GM23338 (cell line): ENCODE measurements at regions not wholly inside any gene's neighbourhood (a gene's known extent, or its start where the extent isn't known, plus 50 kb on each side); places are given as distances from the start of the nearest gene placed in this dataset.

Source experiments
- ATAC-seq: fragments of 200-7000 bp; cut with Tn5 transposase; 3 replicates; pipeline ENCODE4 v1.9.1; 2020
- DNase-seq: peaks from one replicate; pipeline ENCODE4 v3.0.0-alpha.2; 2015; ENCODE audit warnings: low spot score
- H2AFZ ChIP-seq: fragments of 200-600 bp; sonication (generic); 2 replicates; pipeline ENCODE4 v1.8.0; 2016; ENCODE audit warnings: antibody characterized with exemption, mild to moderate bottlenecking, moderate library complexity
- H3F3A ChIP-seq: fragments of 200-600 bp; sonication (generic); replicated peaks from 2 replicates; pipeline ENCODE4 v1.8.0; 2017; ENCODE audit warnings: antibody characterized with exemption, mixed run types, low read depth
- H3K27ac ChIP-seq: fragments of 200-600 bp; sonication (generic); 2 replicates; pipeline ENCODE4 v1.6.1; 2016; ENCODE audit warnings: low read depth
- H3K27me3 ChIP-seq: fragments of 200-600 bp; sonication (generic); 2 replicates; pipeline ENCODE4 v1.8.0; 2016; ENCODE audit warnings: mild to moderate bottlenecking, mixed run types, moderate library complexity; ENCODE audit not compliant: insufficient read depth
- H3K36me3 ChIP-seq: fragments of 200-600 bp; sonication (generic); 2 replicates; pipeline ENCODE4 v1.8.0; 2016; ENCODE audit warnings: mild to moderate bottlenecking; ENCODE audit not compliant: insufficient read depth
- H3K4me1 ChIP-seq: fragments of 200-600 bp; sonication (generic); 2 replicates; pipeline ENCODE4 v1.8.0; 2016; ENCODE audit warnings: mild to moderate bottlenecking, moderate library complexity; ENCODE audit not compliant: insufficient read depth
- H3K4me2 ChIP-seq: fragments of 200-600 bp; sonication (generic); 2 replicates; pipeline ENCODE4 v1.7.1; 2017; ENCODE audit warnings: mixed run types
- H3K4me3 ChIP-seq: fragments of 200-600 bp; sonication (generic); 2 replicates; pipeline ENCODE4 v1.6.1; 2016; ENCODE audit warnings: mixed run types
- H3K79me2 ChIP-seq: fragments of 200-600 bp; sonication (generic); replicated peaks from 2 replicates; pipeline ENCODE4 v1.8.0; 2017; ENCODE audit warnings: mild to moderate bottlenecking; ENCODE audit not compliant: insufficient read depth
- H3K9me2 ChIP-seq: fragments of 200-600 bp; sonication (generic); 2 replicates; pipeline ENCODE4 v1.8.0; 2017; ENCODE audit not compliant: insufficient read depth
- H4K20me1 ChIP-seq: fragments of 200-600 bp; sonication (generic); replicated peaks from 2 replicates; pipeline ENCODE4 v1.8.0; 2017; ENCODE audit warnings: mild to moderate bottlenecking; ENCODE audit not compliant: insufficient read depth
- H3K27ac Mint-ChIP-seq: 2 replicates; pipeline ENCODE4 v1.8.0; 2020; ENCODE audit warnings: inconsistent platforms, mild to moderate bottlenecking, moderate library complexity, mixed read lengths
- H3K27me3 Mint-ChIP-seq: 3 replicates; pipeline ENCODE4 v1.8.0; 2022; ENCODE audit warnings: low read depth, mild to moderate bottlenecking, moderate library complexity, mixed read lengths, inconsistent platforms; ENCODE audit not compliant: insufficient read depth, poor library complexity
- H3K36me3 Mint-ChIP-seq: 3 replicates; pipeline ENCODE4 v1.8.0; 2021; ENCODE audit warnings: low read depth, mild to moderate bottlenecking, inconsistent platforms, moderate library complexity, mixed read lengths
- H3K4me1 Mint-ChIP-seq: 3 replicates; pipeline ENCODE4 v1.8.0; 2020; ENCODE audit warnings: mild to moderate bottlenecking, inconsistent platforms, mixed read lengths
- H3K4me3 Mint-ChIP-seq: 3 replicates; pipeline ENCODE4 v1.8.0; 2021; ENCODE audit warnings: moderate library complexity, mild to moderate bottlenecking, inconsistent platforms, mixed read lengths
- H3K9me3 Mint-ChIP-seq: 3 replicates; pipeline ENCODE4 v1.8.0; 2020; ENCODE audit warnings: moderate library complexity, mild to moderate bottlenecking, inconsistent platforms, mixed read lengths
- CREB1 ChIP-seq: fragments of 250-450 bp; sonication (Bioruptor Pico); IDR thresholded peaks from 2 replicates; pipeline ENCODE4 v1.5.0; 2020; ENCODE audit warnings: low read depth, mild to moderate bottlenecking, moderate library complexity
- CTCF ChIP-seq, 2 experiments: fragments of 200-600 bp in 1 of 2; sonication (generic) in 1 of 2; conservative IDR thresholded peaks; 2 replicates each; pipeline versions ENCODE4 v1.5.1 to v1.6.1; 2016 to 2017; ENCODE audit warnings: antibody characterized with exemption in 2 of 2, low read depth in 2 of 2, mild to moderate bottlenecking in 2 of 2, moderate library complexity in 1 of 2
- ETS1 ChIP-seq: IDR thresholded peaks from 2 replicates; pipeline ENCODE4 v1.6.1; 2016; ENCODE audit warnings: antibody characterized with exemption
- EZH2 ChIP-seq: fragments of 200-600 bp; sonication (generic); IDR thresholded peaks from one replicate; pipeline ENCODE4 v1.8.0; 2017; ENCODE audit warnings: antibody characterized with exemption, mild to moderate bottlenecking, low read depth; ENCODE audit not compliant: unreplicated experiment
- EZH2phosphoT487 ChIP-seq: fragments of 200-600 bp; sonication (generic); IDR thresholded peaks from one replicate; pipeline ENCODE4 v1.8.1; 2018; ENCODE audit warnings: antibody characterized with exemption; ENCODE audit not compliant: unreplicated experiment
- JUNB ChIP-seq: IDR thresholded peaks from one replicate; pipeline ENCODE4 v1.6.1; 2016; ENCODE audit warnings: antibody characterized with exemption; ENCODE audit not compliant: unreplicated experiment
- NANOG ChIP-seq: IDR thresholded peaks from 2 replicates; pipeline ENCODE4 v1.6.1; 2016; ENCODE audit warnings: antibody characterized with exemption, borderline replicate concordance
- POLR2AphosphoS5 ChIP-seq: IDR thresholded peaks from 2 replicates; pipeline ENCODE4 v1.6.1; 2016; ENCODE audit warnings: antibody characterized with exemption, low read depth
- REST ChIP-seq: IDR thresholded peaks from one replicate; pipeline ENCODE4 v1.6.1; 2018; ENCODE audit warnings: antibody characterized with exemption; ENCODE audit not compliant: unreplicated experiment
- STAT1 ChIP-seq: IDR thresholded peaks from one replicate; pipeline ENCODE4 v1.6.1; 2016; ENCODE audit warnings: antibody characterized with exemption; ENCODE audit not compliant: unreplicated experiment
- ZNF114 ChIP-seq: fragments of 250-450 bp; sonication (Bioruptor Pico); IDR thresholded peaks from 2 replicates; pipeline ENCODE4 v1.5.0; 2020; ENCODE audit warnings: mild to moderate bottlenecking, moderate library complexity
- ZNF331 ChIP-seq: fragments of 250-450 bp; sonication (Bioruptor Pico); IDR thresholded peaks from 2 replicates; pipeline ENCODE4 v1.5.0; 2020; ENCODE audit warnings: low read depth, mild to moderate bottlenecking, moderate library complexity
- ZNF462 ChIP-seq: fragments of 250-450 bp; sonication (Bioruptor Pico); IDR thresholded peaks from 2 replicates; pipeline ENCODE4 v1.5.0; 2020; ENCODE audit warnings: mild to moderate bottlenecking, moderate library complexity

- peaks cover 23% of the 10 kb centered on the region for H3K4me1 Mint-ChIP-seq
- no peak overlapping the region for H3K4me3 Mint-ChIP-seq
- peak; percentile 50 for DNase-seq
- Histone ChIP-seq H3K9me2 (no peaks in the 10 kb centered on the region), H2AFZ (no peak overlapping the region), H3F3A (no peaks in the 10 kb centered on the region), H3K4me1 (peaks cover 24% of the 10 kb centered on the region), H3K27me3 (no peaks in the 10 kb centered on the region), H3K79me2 (no peaks in the 10 kb centered on the region), H3K36me3 (no peaks in the 10 kb centered on the region), H4K20me1 (no peaks in the 10 kb centered on the region), H3K4me3 (no peak overlapping the region), H3K4me2 (0 out of 2 replicates have a peak overlapping the region, but pooled peaks have one; percentile 30), H3K27ac (peak overlapping the region; percentile 88; the same call in 1 of the 2 replicates)
- H3K27me3 Mint-ChIP-seq, result peaks cover 2% of the 10 kb centered on the region
- H3K36me3 Mint-ChIP-seq, result no peaks in the 10 kb centered on the region
- peak overlapping the region; percentile 68; the same call in 1 of the 2 replicates for H3K27ac Mint-ChIP-seq
- H3K9me3 Mint-ChIP-seq, result no peaks in the 10 kb centered on the region
- peak; percentile 82 for ATAC-seq
- TF ChIP-seq STAT1, result no peak
- no peak for TF ChIP-seq ZNF114 (CRISPR knock-in tag)
- TF ChIP-seq CREB1 (CRISPR knock-in tag), result no peak
- TF ChIP-seq ZNF331 (CRISPR knock-in tag), result no peak
- TF ChIP-seq JUNB, result no peak
- no peak for TF ChIP-seq EZH2
- no peak for TF ChIP-seq REST
- TF ChIP-seq CTCF (conservative IDR thresholded peaks at IDR 0.05; ENCODE audit: low read depth in 2 of 2), result no peak
- no peak for TF ChIP-seq ZNF462 (CRISPR knock-in tag)
- no peak for TF ChIP-seq POLR2AphosphoS5
- no peak for TF ChIP-seq NANOG
- no peak for TF ChIP-seq EZH2phosphoT487
- TF ChIP-seq ETS1, result no peak
Observed at GRCh38 chr7:20954711-20955619, 168.3 kb upstream of the SP8 start.
